GM21367 (cell line): ENCODE measurements at regions not wholly inside any gene's neighbourhood (a gene's known extent, or its start where the extent isn't known, plus 50 kb on each side); places are given as distances from the start of the nearest gene placed in this dataset.

Source experiments
- ATAC-seq: cut with Tn5 transposase; IDR thresholded peaks from one replicate; pipeline ENCODE4 v1.9.1; 2021; ENCODE audit not compliant: unreplicated experiment

DNA sequence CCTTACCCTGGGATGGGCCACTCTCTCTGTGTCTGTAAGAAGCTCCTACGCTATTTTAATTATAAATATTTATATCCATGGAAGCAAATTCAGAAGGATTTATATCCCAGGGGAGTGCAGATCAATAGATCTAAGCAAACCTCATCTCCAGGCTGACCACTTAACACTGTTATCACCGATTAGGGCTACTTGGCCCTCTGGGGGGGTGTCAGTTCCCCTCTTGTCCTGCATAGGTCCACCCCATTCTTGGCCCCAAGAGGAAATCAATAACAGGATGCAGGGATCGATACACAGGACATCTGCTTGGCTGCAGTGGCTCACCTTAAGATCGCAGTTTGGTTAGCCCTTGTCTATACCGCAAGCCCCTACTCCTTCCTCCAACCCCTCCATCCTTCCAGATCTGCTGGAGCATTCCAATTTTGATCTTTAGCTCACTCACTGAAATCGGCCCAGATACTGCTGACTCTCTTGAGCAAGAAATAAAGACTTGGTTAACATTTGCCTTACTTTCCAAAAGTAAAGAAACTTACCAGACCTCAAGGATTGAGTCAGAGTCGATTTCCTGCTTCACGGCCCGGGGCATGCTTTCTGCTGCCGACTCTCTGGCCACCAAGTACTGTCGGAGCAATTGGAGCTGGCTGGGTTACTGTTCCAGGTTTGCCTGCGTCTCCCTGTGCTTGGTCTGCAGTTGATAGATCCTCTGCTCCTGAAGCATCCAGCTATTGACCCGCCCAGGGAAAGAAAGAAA lies 112.3 kb upstream of the PMFBP1 start:
- no peak for ATAC-seq

GRCh38 chr16:72282362-72282761 lies 110.4 kb upstream of the PMFBP1 start:
- ATAC-seq: no peak

GRCh38 chr16:72278301-72278700 lies 106.3 kb upstream of the PMFBP1 start:
- no peak for ATAC-seq

- ATAC-seq: no peak
Observed at GRCh38 chr16:72277749-72278148, 105.8 kb upstream of the PMFBP1 start.

DNA sequence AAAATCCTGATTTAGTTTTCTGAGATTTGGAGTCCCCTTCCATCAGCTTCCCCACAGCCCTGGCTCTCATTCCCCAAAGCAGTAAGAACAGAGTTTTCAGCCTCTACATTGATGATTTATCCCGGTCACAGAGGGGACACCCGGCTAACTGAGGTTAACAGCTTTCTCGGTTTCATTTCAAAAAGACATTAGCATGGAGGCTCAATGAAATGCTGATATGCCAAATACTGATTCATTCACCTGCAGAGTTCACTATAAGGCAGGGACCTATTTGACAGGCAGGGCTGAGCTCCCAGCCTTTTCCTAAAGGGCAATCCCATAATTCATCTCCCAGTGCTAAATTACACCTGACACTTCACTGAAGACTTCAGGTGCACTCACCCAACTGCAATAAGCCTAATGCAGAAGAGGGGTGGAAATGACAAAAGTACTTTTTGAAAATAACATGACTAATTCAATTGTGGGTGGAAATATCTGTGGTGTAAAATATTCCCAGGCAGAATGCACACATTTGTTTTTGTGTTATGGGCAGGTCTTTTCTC lies 99.8 kb upstream of the PMFBP1 start:
- ATAC-seq: no peak

- ATAC-seq: no peak
Observed at GRCh38 chr16:72270531-72270930, 98.6 kb upstream of the PMFBP1 start.

- ATAC-seq: no peak
Observed at GRCh38 chr16:72266836-72267235, 94.9 kb upstream of the PMFBP1 start.

DNA sequence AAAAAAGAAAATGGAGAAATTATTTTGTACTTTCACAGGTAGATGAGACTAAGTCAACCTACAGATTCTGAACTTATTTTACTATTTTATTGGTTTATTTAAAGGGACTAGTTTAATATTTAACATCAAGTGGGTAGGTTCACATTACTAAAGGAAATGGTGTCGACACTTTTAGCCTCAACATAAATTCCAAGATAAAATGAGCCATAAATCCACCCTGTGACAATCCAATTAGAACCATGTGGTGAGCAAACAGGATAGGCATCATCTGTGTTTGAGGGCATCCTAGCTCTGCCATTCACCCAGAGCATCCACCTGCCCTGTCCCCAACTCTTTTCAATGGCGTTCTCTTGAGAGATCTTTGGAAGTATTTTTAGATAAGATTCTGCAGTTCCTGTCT lies 92.8 kb upstream of the PMFBP1 start:
- no peak for ATAC-seq

DNA sequence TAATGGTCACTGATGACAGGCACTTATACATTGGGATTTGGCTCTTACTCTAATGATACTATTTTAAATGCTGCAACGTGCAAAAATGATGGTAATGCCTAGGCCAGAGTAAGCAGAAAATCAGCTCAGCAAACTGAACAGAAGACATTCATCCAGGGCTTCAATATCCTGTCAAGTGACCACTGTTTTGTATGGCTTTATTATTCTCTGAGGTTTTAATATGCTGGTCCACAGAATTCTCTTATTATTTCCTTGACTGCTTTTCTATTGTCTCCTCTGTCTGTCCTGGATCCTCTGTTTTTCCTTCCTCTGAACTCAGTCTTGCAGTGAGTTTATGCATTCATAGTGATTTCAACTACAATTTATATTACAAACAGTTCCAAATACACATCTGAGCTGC lies 90.8 kb upstream of the PMFBP1 start:
- ATAC-seq: no peak

DNA sequence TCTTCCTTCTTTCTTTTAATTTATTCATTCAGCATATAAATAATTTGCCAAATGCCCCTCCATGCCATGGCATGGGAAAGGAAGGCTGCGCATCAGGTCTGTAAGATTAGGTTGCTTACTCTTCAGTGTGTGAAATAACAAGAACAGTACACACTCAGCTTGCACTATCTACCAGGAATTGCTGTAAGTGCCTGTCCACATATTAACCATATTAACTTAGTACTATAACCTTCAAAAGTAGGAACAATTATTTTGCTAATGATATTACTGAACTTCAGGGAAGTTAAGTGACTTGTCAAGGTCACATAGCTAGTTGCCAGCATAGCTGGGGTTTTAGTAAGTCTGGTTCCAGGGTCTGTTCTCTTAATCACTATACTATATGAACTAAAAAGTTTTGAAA lies 89.2 kb upstream of the PMFBP1 start:
- ATAC-seq: no peak

DNA sequence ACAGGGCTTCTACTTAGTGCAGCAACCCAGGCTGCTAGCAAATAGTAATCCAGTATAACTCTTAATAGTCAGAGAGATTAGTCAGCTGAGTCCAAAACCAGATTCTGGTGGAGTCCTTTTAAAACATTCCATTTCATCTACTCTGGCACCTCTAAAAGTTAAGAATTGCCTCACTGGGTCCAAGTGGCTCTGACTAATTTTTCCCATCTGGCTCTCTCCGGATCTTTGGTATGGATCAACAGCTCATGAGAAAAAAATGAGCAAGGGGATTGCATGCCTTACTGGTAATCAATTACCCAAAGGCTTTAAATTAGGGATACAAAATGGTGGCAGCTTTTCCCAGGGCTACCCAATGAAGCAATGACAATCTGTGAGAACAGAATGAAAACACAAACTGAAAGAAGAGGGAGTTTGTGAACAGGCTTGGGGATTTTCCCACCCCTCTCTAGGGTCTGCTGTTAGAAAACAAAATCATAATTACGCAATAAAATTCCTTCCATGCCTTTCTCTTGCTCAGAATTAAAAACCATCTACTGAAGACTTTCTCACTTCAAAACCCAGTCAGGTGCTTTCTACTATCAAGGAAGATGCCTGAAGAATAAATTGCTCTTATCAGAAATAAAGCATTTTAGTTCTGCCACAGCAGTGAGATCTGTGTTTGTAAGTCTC lies 84.6 kb upstream of the PMFBP1 start:
- ATAC-seq: no peak

DNA sequence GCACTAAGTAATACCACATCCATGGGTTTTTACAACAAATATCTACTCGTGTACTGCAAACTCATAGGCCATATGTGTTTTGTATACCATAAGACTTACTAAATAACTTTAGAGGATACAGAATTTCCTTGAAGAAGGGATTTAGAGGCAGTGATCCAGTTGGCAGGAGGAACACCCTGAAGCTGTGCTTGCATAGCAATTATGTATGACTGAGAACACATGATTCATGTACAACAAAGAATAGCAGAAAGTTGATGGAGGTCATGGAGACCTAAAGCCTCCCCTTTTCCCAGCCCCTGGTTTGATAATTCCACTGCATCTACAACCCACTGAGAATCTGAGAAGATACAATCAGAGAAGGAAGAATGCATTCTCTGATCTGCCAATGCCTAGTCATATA lies 83.8 kb upstream of the PMFBP1 start:
- ATAC-seq: no peak

DNA sequence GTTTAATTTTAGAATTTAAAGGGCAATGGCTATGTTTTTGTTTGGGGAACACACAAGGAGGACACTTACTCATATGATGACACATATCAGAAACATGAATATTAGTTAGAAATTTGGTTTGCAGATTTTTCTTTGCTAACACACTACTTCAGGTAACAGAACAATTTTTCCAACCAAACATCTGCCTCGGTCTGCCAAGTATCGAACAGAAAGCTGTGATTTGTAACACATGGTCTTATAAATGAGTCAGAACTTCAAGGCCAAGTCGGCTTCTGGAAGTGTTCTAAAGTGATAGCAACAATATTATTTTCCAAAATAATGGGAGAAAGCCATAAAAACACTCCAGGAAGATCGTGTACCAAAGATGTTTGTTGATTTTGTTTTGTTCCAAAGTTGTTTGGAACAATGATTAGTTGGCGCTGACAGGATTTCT lies 75.9 kb upstream of the PMFBP1 start:
- ATAC-seq: no peak

DNA sequence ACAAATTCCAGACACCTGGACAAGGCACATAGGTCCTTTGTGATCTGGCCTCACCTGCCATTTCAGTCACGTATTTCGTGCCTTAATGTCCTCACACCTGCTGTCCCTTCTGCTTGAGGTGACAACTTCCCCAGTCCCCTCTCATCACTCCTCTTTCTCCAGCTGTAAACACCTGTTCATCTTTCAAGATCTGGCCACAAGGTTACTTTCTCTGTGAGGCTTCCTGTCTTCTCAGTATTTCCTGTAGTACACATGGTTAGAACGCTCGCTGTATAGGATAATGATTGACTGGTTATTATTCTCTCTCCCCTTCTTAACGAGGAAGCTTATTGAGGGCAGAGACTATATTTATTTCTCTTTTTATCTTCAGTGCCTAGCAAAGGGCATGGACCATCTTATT lies 74.5 kb upstream of the PMFBP1 start:
- peak; percentile 72 for ATAC-seq

- ATAC-seq: no peak
Observed at GRCh38 chr16:72244853-72245252, 72.9 kb upstream of the PMFBP1 start.

DNA sequence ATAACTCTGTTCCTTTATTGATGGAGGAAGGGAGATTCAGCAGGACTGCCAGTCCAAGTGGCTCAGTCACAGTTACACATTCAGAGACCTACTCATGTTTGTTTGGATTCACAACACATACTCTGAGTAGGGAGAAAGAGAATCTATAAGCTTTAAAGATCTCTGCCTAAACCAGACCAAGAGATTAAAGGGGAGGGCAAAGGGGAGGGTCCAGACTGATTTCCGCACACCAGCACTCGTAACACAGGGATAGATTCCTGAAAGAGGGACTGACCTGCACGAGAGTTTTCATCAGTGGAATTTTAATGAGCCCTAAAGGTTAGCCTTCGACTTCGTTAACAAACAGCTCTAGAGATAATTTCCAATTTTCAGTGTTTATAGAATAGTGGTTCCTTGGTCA lies 71.7 kb upstream of the PMFBP1 start:
- no peak for ATAC-seq

- ATAC-seq: no peak
Observed at GRCh38 chr16:72242757-72243156, 70.8 kb upstream of the PMFBP1 start.

GRCh38 chr16:72241930-72242329 lies 70.0 kb upstream of the PMFBP1 start:
- ATAC-seq: no peak

DNA sequence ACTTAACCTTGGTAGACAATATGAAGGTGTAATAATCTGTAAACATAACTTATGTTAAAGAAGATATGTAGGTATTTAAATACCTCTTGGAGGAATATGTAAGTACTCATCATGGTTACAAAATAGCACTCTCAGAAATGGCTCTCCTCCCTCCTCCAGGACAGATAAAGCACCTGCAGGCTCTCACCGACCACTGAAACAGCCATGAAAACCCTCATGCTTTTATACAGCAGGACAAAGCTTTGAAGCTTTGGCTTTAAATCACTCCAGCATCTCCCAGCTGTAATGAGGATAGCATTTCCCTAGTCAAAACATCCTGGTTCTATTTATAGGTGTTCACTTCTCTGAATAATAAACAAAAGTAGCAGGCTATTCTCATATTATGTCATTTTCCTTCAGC lies 69.1 kb upstream of the PMFBP1 start:
- ATAC-seq: no peak

DNA sequence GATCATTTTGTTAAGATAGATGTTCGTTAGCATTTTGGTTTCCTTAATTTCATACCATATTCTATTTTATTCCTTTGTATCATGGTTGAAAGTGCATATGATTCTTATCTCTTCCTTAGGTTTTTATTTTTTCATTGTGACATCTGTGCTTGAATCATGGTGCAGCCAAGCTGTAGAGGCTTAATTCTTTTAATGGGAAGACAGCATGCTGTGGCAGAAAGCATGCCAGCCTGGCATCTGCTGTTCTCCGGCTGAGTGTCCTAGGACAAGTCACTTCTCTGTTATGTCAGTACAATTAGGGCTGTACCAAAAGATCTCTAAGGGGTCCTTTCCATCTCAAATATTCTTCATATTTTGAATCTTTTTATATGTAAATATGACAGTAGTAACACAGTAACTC lies 68.5 kb upstream of the PMFBP1 start:
- no peak for ATAC-seq

DNA sequence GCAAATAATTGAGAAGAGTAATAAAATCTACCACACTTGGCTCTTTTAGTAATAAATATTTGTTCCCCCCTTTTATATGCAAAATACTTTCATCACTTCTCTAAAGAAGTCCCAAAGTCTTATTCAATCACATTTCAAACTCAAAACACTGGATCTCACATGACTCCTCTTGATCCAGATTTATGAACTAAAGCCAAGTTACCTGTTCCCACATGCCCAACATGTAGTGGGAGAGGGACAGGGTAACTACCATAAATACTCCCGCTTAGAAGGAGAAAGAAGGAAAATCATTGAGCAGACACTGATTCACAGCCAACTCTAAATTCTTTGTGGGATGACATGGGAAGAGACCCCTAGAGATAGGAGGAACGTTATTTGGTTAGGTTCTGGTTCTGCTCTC lies 64.9 kb upstream of the PMFBP1 start:
- no peak for ATAC-seq

DNA sequence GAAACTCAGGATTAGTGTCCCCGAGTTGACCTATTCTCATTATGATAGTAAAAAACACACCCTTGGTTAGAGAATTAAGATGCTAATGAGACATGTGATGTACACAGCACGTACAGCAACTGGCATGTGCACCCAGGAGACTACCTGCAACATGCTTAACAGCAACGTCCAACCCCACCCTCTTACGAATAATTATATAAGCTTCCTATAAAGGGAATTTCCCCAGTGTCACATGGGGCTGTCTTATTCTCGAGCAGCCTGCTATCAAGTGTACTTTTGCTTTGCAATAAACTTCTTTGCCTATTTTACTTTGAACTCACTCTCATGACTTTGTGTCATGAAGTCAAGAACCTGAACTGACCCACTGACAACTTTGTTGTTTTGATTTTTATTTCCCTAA lies 62.4 kb upstream of the PMFBP1 start:
- ATAC-seq: no peak

- ATAC-seq: no peak
Observed at GRCh38 chr16:72228014-72228413, 56.1 kb upstream of the PMFBP1 start.
